ENCODE measurements at regions not wholly inside any gene's neighbourhood (a gene's known extent, or its start where the extent isn't known, plus 50 kb on each side); places are given as distances from the start of the nearest gene placed in this dataset.

GRCh38 chr2:13770279-13770678 lies 862.2 kb upstream of the LRATD1 start:
- H3K4me2 ChIP-seq (ENCODE audit: control insufficient read depth, extremely low read depth, insufficient read depth, low read depth, low read length) = no peak overlapping the region
- no peak for FAIRE-seq
- no peak overlapping the region for H3K27ac ChIP-seq (ENCODE audit: control insufficient read depth, insufficient read depth, low read length)

GRCh38 chr2:13779996-13780395 lies 852.5 kb upstream of the LRATD1 start:
- dilution Hi-C loops (cut with MboI; ENCODE audit: extremely low pct_ligation_motif_present, low sequenced_read_pairs) = no loop called here
- H3K36me3 ChIP-seq (ENCODE audit: control insufficient read depth in 2 of 2, extremely low read depth in 1 of 2, insufficient read depth in 2 of 2, low read length in 2 of 2) = no peaks in the 10 kb centered on the region
- DNase-seq (ENCODE audit: low read depth, low spot score) (no peak), FAIRE-seq (no peak)
- H3K4me2 ChIP-seq (ENCODE audit: control insufficient read depth, extremely low read depth, insufficient read depth, low read depth, low read length) = no peak overlapping the region
- H3K27ac ChIP-seq (ENCODE audit: control insufficient read depth, insufficient read depth, low read length) = no peak overlapping the region
- H3K9me1 ChIP-seq (ENCODE audit: control insufficient read depth, extremely low read depth, insufficient read depth, low read length) = no peaks in the 10 kb centered on the region
- no peak overlapping the region for H2AFZ ChIP-seq (ENCODE audit: control insufficient read depth, low read length)
- H3K79me2 ChIP-seq (ENCODE audit: control insufficient read depth, insufficient read depth, low read length) = no peaks in the 10 kb centered on the region
- H3K4me1 ChIP-seq (ENCODE audit: control insufficient read depth, extremely low read depth, insufficient read depth, low read length) = no peaks in the 10 kb centered on the region
- H3K27me3 ChIP-seq (ENCODE audit: control insufficient read depth, extremely low read depth, insufficient read depth, low read length) = no peaks in the 10 kb centered on the region
- H3K9me3 ChIP-seq (ENCODE audit: control insufficient read depth, low read depth, low read length) = no peaks in the 10 kb centered on the region
- H3K9ac ChIP-seq (ENCODE audit: control insufficient read depth, extremely low read depth, insufficient read depth, low read length) = no peak overlapping the region
- no peaks in the 10 kb centered on the region for H4K20me1 ChIP-seq (ENCODE audit: control insufficient read depth, extremely low read depth, insufficient read depth, low read length)
- H3K4me3 ChIP-seq (ENCODE audit: control insufficient read depth in 2 of 3, extremely low read depth in 1 of 3, insufficient read depth in 2 of 3, low read depth in 1 of 3, low read length in 3 of 3) = no peak overlapping the region
- TF ChIP-seq CTCF (optimal IDR thresholded peaks at IDR 0.05 in 1 of 3, IDR thresholded peaks at IDR 0.05 in 1 of 3, conservative IDR thresholded peaks at IDR 0.05 in 1 of 3; ENCODE audit: extremely low read depth in 1 of 3, insufficient read depth in 2 of 3, low read length in 3 of 3) (no peak), EZH2 (IDR thresholded peaks at IDR 0.05; ENCODE audit: low read length) (no peak)

More at GRCh38 chr2:13770279-13770678, 862.2 kb upstream of the LRATD1 start:
- no peaks in the 10 kb centered on the region for H4K20me1 ChIP-seq (ENCODE audit: control insufficient read depth, extremely low read depth, insufficient read depth, low read length)
- no peaks in the 10 kb centered on the region for H3K79me2 ChIP-seq (ENCODE audit: control insufficient read depth, insufficient read depth, low read length)
- no peak overlapping the region for H2AFZ ChIP-seq (ENCODE audit: control insufficient read depth, low read length)
- no peak overlapping the region for H3K9ac ChIP-seq (ENCODE audit: control insufficient read depth, extremely low read depth, insufficient read depth, low read length)
- no peaks in the 10 kb centered on the region for H3K4me1 ChIP-seq (ENCODE audit: control insufficient read depth, extremely low read depth, insufficient read depth, low read length)
- H3K4me3 ChIP-seq (ENCODE audit: control insufficient read depth in 2 of 3, extremely low read depth in 1 of 3, insufficient read depth in 2 of 3, low read depth in 1 of 3, low read length in 3 of 3) = no peak overlapping the region
- dilution Hi-C loops (cut with MboI; ENCODE audit: extremely low pct_ligation_motif_present, low sequenced_read_pairs) = no loop called here
- H3K36me3 ChIP-seq (ENCODE audit: control insufficient read depth in 2 of 2, extremely low read depth in 1 of 2, insufficient read depth in 2 of 2, low read length in 2 of 2) = no peaks in the 10 kb centered on the region
- H3K9me3 ChIP-seq (ENCODE audit: control insufficient read depth, low read depth, low read length) = no peaks in the 10 kb centered on the region
- TF ChIP-seq EZH2 (IDR thresholded peaks at IDR 0.05; ENCODE audit: low read length) (no peak), CTCF (optimal IDR thresholded peaks at IDR 0.05 in 1 of 3, IDR thresholded peaks at IDR 0.05 in 1 of 3, conservative IDR thresholded peaks at IDR 0.05 in 1 of 3; ENCODE audit: extremely low read depth in 1 of 3, insufficient read depth in 2 of 3, low read length in 3 of 3) (no peak)
- DNase-seq (ENCODE audit: low read depth, low spot score) = no peak
- no peaks in the 10 kb centered on the region for H3K9me1 ChIP-seq (ENCODE audit: control insufficient read depth, extremely low read depth, insufficient read depth, low read length)
- H3K27me3 ChIP-seq (ENCODE audit: control insufficient read depth, extremely low read depth, insufficient read depth, low read length) = no peaks in the 10 kb centered on the region
